Endodermal cell (in vitro differentiated cells): ENCODE measurements at regions not wholly inside any gene's neighbourhood (a gene's known extent, or its start where the extent isn't known, plus 50 kb on each side); places are given as distances from the start of the nearest gene placed in this dataset.
A peak's percentile ranks its signal among the peaks of the same experiment; 100 is the strongest.

Experiments
- DNase-seq: peaks from one replicate; pipeline ENCODE4 v3.0.0-alpha.2; 2017
- H3K27ac ChIP-seq: 2 replicates; pipeline ENCODE4 v1.5.1; 2013; ENCODE audit warnings: mild to moderate bottlenecking, low read depth, low read length, moderate library complexity
- H3K27me3 ChIP-seq: 2 replicates; pipeline ENCODE4 v1.6.1; 2013; ENCODE audit warnings: mild to moderate bottlenecking, low read length, moderate library complexity; ENCODE audit not compliant: insufficient read depth, control insufficient read depth, poor library complexity, severe bottlenecking
- H3K36me3 ChIP-seq: 2 replicates; pipeline ENCODE4 v1.7.0; 2013; ENCODE audit warnings: mild to moderate bottlenecking, low read length, moderate library complexity; ENCODE audit not compliant: control insufficient read depth, insufficient read depth
- H3K4me1 ChIP-seq: one replicate; pipeline ENCODE4 v1.7.0; 2013; ENCODE audit warnings: low read length; ENCODE audit not compliant: control insufficient read depth, insufficient read depth
- H3K4me3 ChIP-seq: 2 replicates; pipeline ENCODE4 v1.5.1; 2013; ENCODE audit warnings: mild to moderate bottlenecking, low read length, moderate library complexity
- H3K9ac ChIP-seq: 2 replicates; pipeline ENCODE4 v1.6.1; 2013; ENCODE audit warnings: mild to moderate bottlenecking, low read length, moderate library complexity; ENCODE audit not compliant: poor library complexity, severe bottlenecking; ENCODE audit errors: extremely low read depth
- H3K9me3 ChIP-seq: 2 replicates; pipeline ENCODE4 v1.6.1; 2013; ENCODE audit warnings: mild to moderate bottlenecking, low read length, moderate library complexity; ENCODE audit not compliant: control insufficient read depth
- H3K27ac Mint-ChIP-seq: 2 replicates; pipeline ENCODE4 v1.8.0; 2020; ENCODE audit warnings: mixed read lengths
- H3K27me3 Mint-ChIP-seq: 2 replicates; pipeline ENCODE4 v1.8.0; 2021; ENCODE audit warnings: mild to moderate bottlenecking, mixed read lengths; ENCODE audit not compliant: insufficient read depth
- H3K36me3 Mint-ChIP-seq: 2 replicates; pipeline ENCODE4 v1.8.0; 2020; ENCODE audit warnings: low read depth, mixed read lengths
- H3K4me1 Mint-ChIP-seq: 2 replicates; pipeline ENCODE4 v1.8.0; 2020; ENCODE audit warnings: mixed read lengths
- H3K4me3 Mint-ChIP-seq: 2 replicates; pipeline ENCODE4 v1.8.0; 2020; ENCODE audit warnings: mild to moderate bottlenecking, moderate library complexity, mixed read lengths
- H3K9me3 Mint-ChIP-seq: 2 replicates; pipeline ENCODE4 v1.8.0; 2020; ENCODE audit warnings: mild to moderate bottlenecking, mixed read lengths
- WGBS, 2 experiments: methylation state at CpG; one replicate each; pipeline versions ENCODE4 v1.1.5 to v1.1.7; 2013; ENCODE audit warnings: missing lambda C conversion rate in 2 of 2, mixed read lengths in 1 of 2; ENCODE audit not compliant: insufficient coverage in 1 of 2, insufficient read length in 1 of 2; 5-methylcytosine and 5-hydroxymethylcytosine counted together
- TF ChIP-seq, protein P1 (sequence below): fragments of 200-600 bp; sonication (generic); conservative IDR thresholded peaks from 2 replicates; pipeline ENCODE4 v1.5.0; 2021; ENCODE audit warnings: antibody characterized with exemption, mild to moderate bottlenecking

DNA sequence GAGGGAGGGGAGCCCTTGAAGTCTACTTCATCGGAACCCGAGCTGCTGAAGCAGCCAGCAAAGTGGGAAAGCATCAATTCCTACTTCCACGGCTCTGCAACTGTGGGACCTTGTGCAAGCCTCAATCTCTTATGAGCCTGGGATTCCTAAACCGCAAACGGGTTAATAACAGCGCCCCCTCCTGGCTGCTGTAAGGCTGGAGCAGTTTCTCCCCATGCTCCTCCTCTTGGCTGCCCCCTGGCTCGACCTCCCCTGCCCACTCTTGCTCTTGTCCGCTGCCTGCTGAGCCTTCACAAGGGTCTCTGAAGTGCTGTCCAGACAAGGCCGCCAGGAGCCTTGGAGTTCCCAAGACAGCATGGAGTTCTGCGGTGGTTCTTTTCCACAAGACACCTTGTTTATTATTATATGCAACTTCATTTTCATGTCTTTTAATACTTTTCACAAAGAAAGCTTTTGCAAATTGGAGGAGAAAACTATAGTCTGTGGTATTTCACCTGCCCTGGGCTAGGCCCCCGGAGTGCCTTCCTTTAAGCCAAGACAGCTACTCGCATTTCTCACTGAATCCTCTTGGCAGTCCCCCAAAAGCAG is 157.2 kb downstream of the DDX1 start:
- H3K4me3 ChIP-seq: no peak overlapping the region
- H3K9me3 Mint-ChIP-seq: no peaks in the 10 kb centered on the region
- TF ChIP-seq, protein P1, sequence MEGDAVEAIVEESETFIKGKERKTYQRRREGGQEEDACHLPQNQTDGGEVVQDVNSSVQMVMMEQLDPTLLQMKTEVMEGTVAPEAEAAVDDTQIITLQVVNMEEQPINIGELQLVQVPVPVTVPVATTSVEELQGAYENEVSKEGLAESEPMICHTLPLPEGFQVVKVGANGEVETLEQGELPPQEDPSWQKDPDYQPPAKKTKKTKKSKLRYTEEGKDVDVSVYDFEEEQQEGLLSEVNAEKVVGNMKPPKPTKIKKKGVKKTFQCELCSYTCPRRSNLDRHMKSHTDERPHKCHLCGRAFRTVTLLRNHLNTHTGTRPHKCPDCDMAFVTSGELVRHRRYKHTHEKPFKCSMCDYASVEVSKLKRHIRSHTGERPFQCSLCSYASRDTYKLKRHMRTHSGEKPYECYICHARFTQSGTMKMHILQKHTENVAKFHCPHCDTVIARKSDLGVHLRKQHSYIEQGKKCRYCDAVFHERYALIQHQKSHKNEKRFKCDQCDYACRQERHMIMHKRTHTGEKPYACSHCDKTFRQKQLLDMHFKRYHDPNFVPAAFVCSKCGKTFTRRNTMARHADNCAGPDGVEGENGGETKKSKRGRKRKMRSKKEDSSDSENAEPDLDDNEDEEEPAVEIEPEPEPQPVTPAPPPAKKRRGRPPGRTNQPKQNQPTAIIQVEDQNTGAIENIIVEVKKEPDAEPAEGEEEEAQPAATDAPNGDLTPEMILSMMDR: peak; percentile 94
- no peaks in the 10 kb centered on the region for H3K9me3 ChIP-seq
- 58 to 71% methylated on average over 8 to 12 of the region's 12 CpGs for WGBS, 2 experiments
- H3K36me3 ChIP-seq: no peaks in the 10 kb centered on the region
- no peak overlapping the region for H3K27ac Mint-ChIP-seq
- no peaks in the 10 kb centered on the region for H3K36me3 Mint-ChIP-seq
- H3K4me3 Mint-ChIP-seq: no peak overlapping the region
- no peak overlapping the region for H3K27ac ChIP-seq
- no peak overlapping the region for H3K9ac ChIP-seq
- peak; percentile 93 for DNase-seq
- H3K27me3 Mint-ChIP-seq: peaks cover 9% of the 10 kb centered on the region
- peaks cover 5% of the 10 kb centered on the region for H3K27me3 ChIP-seq
- H3K4me1 Mint-ChIP-seq: peaks cover 3% of the 10 kb centered on the region
- H3K4me1 ChIP-seq: peaks cover 9% of the 10 kb centered on the region

DNA sequence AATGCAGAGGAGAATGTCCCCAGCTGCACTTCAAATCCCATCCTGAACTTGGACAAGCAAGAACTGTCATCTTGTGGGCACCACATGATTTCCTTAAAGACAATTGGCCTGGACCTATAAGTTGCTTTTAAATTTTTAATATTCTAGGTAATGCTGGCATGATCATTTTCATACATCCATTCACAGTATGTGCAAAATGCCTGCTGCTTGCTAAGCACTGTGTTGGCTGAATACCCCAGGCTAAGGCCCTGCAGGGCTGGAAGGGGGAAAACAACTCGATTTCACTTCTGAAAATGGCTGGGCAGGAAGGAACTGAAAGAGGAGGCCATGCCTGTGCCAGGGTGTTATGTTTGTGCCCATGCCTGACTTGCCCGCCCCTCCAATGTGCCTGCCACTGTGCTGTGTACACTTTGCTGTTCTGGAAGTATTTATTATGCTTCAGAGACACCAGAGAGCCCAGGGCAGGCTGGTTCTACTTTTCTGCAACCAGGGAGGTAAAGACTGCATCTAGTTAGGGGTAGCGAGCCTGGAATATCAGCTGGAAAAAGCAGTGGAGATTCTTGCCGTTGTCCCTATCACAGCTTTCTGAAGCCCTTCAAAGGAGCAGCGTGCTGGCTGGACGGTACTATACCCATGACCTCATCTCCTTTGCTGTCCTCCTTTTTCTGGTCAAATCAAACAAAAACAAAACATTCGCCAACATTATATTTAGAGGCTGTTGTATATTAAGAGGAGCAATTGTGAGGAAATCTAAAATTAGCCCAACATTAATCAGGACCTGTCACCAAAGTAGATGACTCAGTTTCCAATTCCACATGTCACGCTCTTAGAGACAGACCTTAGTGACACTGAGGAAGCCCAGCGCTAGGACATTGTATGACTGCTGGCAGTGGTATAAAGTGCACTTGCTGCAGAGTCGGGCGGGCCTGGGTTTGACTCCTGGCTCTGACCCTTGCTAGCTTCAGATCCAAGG is 158.1 kb downstream of the DDX1 start:
- Histone ChIP-seq H3K36me3 (no peaks in the 10 kb centered on the region), H3K4me1 (peaks cover 9% of the 10 kb centered on the region), H3K9ac (no peak overlapping the region), H3K4me3 (no peak overlapping the region), H3K9me3 (no peaks in the 10 kb centered on the region), H3K27me3 (peaks cover under 1% of the 10 kb centered on the region), H3K27ac (no peak overlapping the region)
- Mint-ChIP-seq H3K4me1 (peaks cover 3% of the 10 kb centered on the region), H3K4me3 (no peak overlapping the region), H3K27me3 (peaks cover 7% of the 10 kb centered on the region), H3K36me3 (no peaks in the 10 kb centered on the region), H3K9me3 (no peaks in the 10 kb centered on the region), H3K27ac (no peak overlapping the region)
- TF ChIP-seq, protein P1: no peak
- DNase-seq: peak; percentile 38
- WGBS, 2 experiments: 84 to 94% methylated on average over 6 to 10 of the region's 11 CpGs

DNA sequence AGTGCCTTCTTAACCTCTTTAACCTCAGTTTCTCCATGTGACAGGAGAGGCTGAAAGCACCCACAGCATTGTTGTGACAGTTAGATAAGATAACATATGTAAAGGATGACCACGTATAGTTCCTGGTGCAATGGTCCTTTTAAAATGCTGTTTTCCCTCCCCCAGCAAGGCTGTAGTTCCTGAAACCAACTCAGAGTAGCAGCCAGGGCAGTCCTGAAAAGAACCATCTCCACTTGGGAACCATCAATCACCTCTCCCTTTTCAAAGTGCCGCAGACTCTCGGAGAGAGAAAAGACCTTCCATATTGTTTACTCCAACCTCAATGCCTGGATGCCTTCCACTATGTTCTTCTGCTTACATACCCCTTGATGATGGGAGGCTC is 158.8 kb downstream of the DDX1 start:
- no peaks in the 10 kb centered on the region for H3K9me3 ChIP-seq
- H3K27me3 ChIP-seq: no peaks in the 10 kb centered on the region
- H3K4me1 ChIP-seq: peaks cover 9% of the 10 kb centered on the region
- peak; percentile 29 for DNase-seq
- no peaks in the 10 kb centered on the region for H3K36me3 ChIP-seq
- no peak overlapping the region for H3K4me3 Mint-ChIP-seq
- H3K36me3 Mint-ChIP-seq: no peaks in the 10 kb centered on the region
- TF ChIP-seq, protein P1: no peak
- WGBS, 2 experiments: 79 to 82% methylated on average over 3 of the region's 3 CpGs
- no peak overlapping the region for H3K9ac ChIP-seq
- no peak overlapping the region for H3K4me3 ChIP-seq
- peaks cover 3% of the 10 kb centered on the region for H3K4me1 Mint-ChIP-seq
- H3K27ac Mint-ChIP-seq: no peak overlapping the region
- H3K27me3 Mint-ChIP-seq: peaks cover 5% of the 10 kb centered on the region
- no peak overlapping the region for H3K27ac ChIP-seq
- no peaks in the 10 kb centered on the region for H3K9me3 Mint-ChIP-seq
